ENCODE measurements at regions not wholly inside any gene's neighbourhood (a gene's known extent, or its start where the extent isn't known, plus 50 kb on each side); places are given as distances from the start of the nearest gene placed in this dataset.

DNA sequence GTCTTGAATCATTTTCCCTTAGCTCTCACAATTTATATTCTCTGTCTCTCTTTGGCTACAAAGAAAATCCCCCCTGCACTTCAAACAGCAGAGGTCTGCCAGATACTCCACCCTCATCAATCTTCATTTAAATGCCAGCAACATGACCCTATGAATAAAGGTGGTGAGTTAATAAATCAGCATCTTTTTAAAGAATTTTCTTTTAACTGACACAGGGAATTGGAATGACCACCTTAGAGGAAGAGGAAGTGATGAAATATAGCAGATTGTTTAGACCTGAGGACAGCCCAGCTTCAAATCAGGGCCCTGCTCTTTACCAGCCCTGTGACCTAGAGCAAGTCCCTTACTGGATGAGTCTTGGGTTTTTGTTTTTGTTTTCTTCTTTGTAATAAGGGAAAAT lies 223.1 kb upstream of the PAPPA start:
- no peak for TF ChIP-seq CTCF (IDR thresholded peaks at IDR 0.05; ENCODE audit: control insufficient read depth, insufficient read depth, low read depth, low read length, missing control alignments)
- no peak for DNase-seq (ENCODE audit: low read depth)

DNA sequence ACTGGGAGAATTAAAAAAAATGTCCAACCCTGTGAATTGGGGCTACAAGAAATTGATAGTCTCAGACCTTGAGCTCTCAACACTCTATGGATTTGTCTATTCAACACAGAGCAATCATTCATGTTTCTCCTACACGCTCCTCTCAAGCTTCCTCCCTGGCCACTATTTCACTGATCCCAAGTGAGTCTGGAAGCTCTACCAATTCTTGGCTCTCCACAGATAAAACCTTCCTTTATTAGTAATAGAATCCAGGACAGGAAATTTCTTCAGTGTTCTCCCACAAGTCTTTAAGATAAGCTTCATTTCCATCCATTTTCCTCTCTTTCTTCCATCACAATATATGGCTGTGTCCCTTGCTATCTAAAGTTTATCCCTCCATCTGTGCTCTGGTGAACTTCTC lies 215.1 kb upstream of the PAPPA start:
- no peak for TF ChIP-seq CTCF (IDR thresholded peaks at IDR 0.05; ENCODE audit: control insufficient read depth, insufficient read depth, low read depth, low read length, missing control alignments)
- H3K4me3 ChIP-seq (ENCODE audit: control insufficient read depth, low read depth, low read length), result no peak overlapping the region
- DNase-seq (ENCODE audit: low read depth), result no peak

More for the DNA sequence above, 223.1 kb upstream of the PAPPA start:
- H3K4me3 ChIP-seq (ENCODE audit: control insufficient read depth, low read depth, low read length), result no peak overlapping the region

GRCh38 chr9:115939065-115939765 lies 214.4 kb upstream of the PAPPA start:
- no peak for TF ChIP-seq CTCF (IDR thresholded peaks at IDR 0.05; ENCODE audit: control insufficient read depth, insufficient read depth, low read depth, low read length, missing control alignments)

GRCh38 chr9:115941561-115942315 lies 211.9 kb upstream of the PAPPA start:
- no peak overlapping the region for H3K4me3 ChIP-seq (ENCODE audit: control insufficient read depth, low read depth, low read length)
- DNase-seq (ENCODE audit: low read depth), result no peak
- TF ChIP-seq CTCF (IDR thresholded peaks at IDR 0.05; ENCODE audit: control insufficient read depth, insufficient read depth, low read depth, low read length, missing control alignments), result no peak

More at GRCh38 chr9:115939065-115939765, 214.4 kb upstream of the PAPPA start:
- no peak for DNase-seq (ENCODE audit: low read depth)
- no peak overlapping the region for H3K4me3 ChIP-seq (ENCODE audit: control insufficient read depth, low read depth, low read length)

DNA sequence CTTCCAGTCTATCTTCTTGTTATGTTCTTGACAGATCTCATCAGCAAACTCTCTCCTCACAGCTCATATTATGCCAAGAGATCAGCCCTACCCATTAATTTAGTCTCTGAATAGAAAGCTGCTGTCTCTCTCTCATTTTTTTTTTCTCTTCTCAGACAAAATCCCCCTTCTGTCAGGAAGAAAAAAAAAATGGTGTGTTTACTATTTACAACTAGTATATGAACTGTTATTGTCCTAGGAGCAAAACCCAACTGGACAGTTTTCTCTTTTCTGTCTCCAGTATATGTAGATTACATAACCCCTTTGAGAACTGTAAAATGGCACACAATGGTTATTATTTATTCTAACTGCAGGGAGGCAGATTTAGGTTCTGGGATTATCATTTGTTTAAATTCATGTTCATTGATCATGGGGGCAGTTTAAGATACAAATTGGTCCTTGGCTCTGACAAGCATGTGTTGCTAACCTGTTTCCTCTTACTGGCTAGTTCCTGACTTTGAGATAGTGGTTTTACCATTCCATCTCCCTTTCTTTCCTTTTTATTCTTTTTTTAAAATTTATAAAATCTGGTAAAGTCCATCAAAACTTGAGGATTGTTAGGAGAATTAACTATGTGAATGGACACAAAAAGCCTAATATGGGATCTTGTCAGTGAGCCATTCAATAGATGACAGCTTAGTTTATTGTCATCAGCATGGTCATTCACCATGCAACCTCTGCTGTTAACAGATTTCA lies 210.0 kb upstream of the PAPPA start:
- no peak for DNase-seq (ENCODE audit: low read depth)
- no peak for TF ChIP-seq CTCF (IDR thresholded peaks at IDR 0.05; ENCODE audit: control insufficient read depth, insufficient read depth, low read depth, low read length, missing control alignments)
- no peak overlapping the region for H3K4me3 ChIP-seq (ENCODE audit: control insufficient read depth, low read depth, low read length)

DNA sequence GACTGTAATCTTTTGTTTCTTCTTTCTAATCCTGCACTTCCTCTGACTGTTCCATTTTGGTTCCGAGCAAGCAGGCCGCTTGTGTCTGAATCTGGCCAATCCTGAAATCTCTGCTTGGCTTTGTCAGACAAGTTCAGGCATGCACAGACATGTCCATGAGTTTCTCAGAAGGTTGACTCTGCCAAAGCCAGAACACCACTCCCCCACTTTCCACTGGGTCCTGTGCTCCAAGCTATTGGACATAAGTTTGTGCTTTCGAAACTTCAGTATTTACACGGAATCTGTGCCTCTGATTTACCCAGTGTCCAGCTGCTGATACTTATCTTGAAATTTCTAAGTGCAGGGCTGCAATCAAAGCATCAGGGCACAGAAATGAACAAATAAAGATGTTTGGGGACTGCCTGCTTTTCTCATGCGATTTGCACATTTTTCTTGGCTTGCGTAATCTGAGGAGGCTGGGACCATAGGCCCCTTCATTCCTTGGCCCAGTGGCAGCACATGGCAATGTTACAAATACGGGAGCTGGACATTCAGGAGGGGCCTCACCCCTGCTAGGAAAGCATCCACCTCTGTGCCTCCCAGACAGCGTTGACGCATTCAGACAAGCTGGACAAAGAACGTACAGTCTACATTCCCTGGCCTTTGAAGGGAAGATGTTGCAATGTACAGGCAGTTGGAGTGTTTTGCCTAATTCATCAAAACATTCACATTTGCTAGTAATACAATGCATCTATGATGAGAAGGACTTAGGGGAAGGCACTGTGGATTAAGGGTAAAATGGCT lies 209.2 kb upstream of the PAPPA start:
- H3K4me3 ChIP-seq (ENCODE audit: control insufficient read depth, low read depth, low read length), result no peak overlapping the region
- peak; percentile 100 for DNase-seq (ENCODE audit: low read depth)
- TF ChIP-seq CTCF (IDR thresholded peaks at IDR 0.05; ENCODE audit: control insufficient read depth, insufficient read depth, low read depth, low read length, missing control alignments), result no peak

Data from AG09309 (cell line).